BJ (cell line): ENCODE measurements at regions not wholly inside any gene's neighbourhood (a gene's known extent, or its start where the extent isn't known, plus 50 kb on each side); places are given as distances from the start of the nearest gene placed in this dataset.
"Not testable (repeated sequence)": the region's sequence is repeated elsewhere in the genome, so short reads cannot be mapped to it uniquely, and the experiment has no call there.

Source experiments
- CTCF ChIA-PET: fragments of 350-600 bp; formaldehyde crosslinking; extraction: SDS; loops from one replicate; lab custom pipeline; 2021; ENCODE audit warnings: antibody characterized with exemption, inconsistent platforms; lab: Yijun Ruan, JAX
- POLR2A ChIA-PET: fragments of 300-600 bp; sonication (Branson Sonifier 250); formaldehyde crosslinking; extraction: SDS; loops from one replicate; lab custom pipeline; 2021; ENCODE audit warnings: antibody characterized with exemption; lab: Charles Lee
- DNase-seq: peaks from one replicate; pipeline ENCODE4 v3.0.0-alpha.2; 2011; ENCODE audit warnings: low read depth
- H3K27me3 ChIP-seq: 2 replicates; pipeline ENCODE4 v1.6.0; 2011; ENCODE audit warnings: low read length; ENCODE audit not compliant: control insufficient read depth, insufficient read depth
- H3K36me3 ChIP-seq: 2 replicates; pipeline ENCODE4 v1.5.1; 2011; ENCODE audit warnings: low read length; ENCODE audit not compliant: control insufficient read depth, insufficient read depth
- H3K4me3 ChIP-seq: 2 replicates; pipeline ENCODE4 v1.5.1; 2011; ENCODE audit warnings: low read depth, mild to moderate bottlenecking, control low read depth, low read length
- CTCF ChIP-seq: IDR thresholded peaks from 2 replicates; pipeline ENCODE4 v1.5.1; 2011; ENCODE audit warnings: low read depth, mild to moderate bottlenecking, control low read depth, inconsistent platforms, low read length, moderate library complexity; ENCODE audit not compliant: insufficient read depth

- TF ChIP-seq CTCF, result no peak
- Histone ChIP-seq H3K4me3 (no peak overlapping the region), H3K36me3 (no peaks in the 10 kb centered on the region), H3K27me3 (no peaks in the 10 kb centered on the region)
- no peak for DNase-seq
- ChIA-PET CTCF (interaction anchor here (0.6 kb wide), 1 partner anchor 81 kb away, joined by 3 read pairs; no protein-coding TSS in a partner anchor), POLR2A (no interaction called here)
Observed at GRCh38 chr12:43238281-43238680, 313.7 kb downstream of the ADAMTS20 start.

GRCh38 chr12:43237238-43237879 lies 314.6 kb downstream of the ADAMTS20 start:
- CTCF ChIA-PET, result no interaction called here
- TF ChIP-seq CTCF, result no peak
- no peak overlapping the region for H3K4me3 ChIP-seq
- no peaks in the 10 kb centered on the region for H3K27me3 ChIP-seq
- DNase-seq, result no peak
- H3K36me3 ChIP-seq, result no peaks in the 10 kb centered on the region
- POLR2A ChIA-PET, result no interaction called here

GRCh38 chr12:43235721-43236120 lies 316.3 kb downstream of the ADAMTS20 start:
- H3K4me3 ChIP-seq, result no peak overlapping the region
- DNase-seq, result no peak
- no peaks in the 10 kb centered on the region for H3K36me3 ChIP-seq
- ChIA-PET POLR2A (no interaction called here), CTCF (interaction anchor here (1.1 kb wide), 1 partner anchor 11 kb away, joined by 4 read pairs; no protein-coding TSS in a partner anchor)
- no peak for TF ChIP-seq CTCF
- H3K27me3 ChIP-seq, result no peaks in the 10 kb centered on the region

- Histone ChIP-seq H3K36me3 (no peaks in the 10 kb centered on the region), H3K4me3 (no peak overlapping the region), H3K27me3 (no peaks in the 10 kb centered on the region)
- no peak for DNase-seq
- TF ChIP-seq CTCF, result no peak
- POLR2A ChIA-PET, result no interaction called here
- CTCF ChIA-PET, result no interaction called here
Observed at GRCh38 chr12:43233861-43234260, 318.1 kb downstream of the ADAMTS20 start.

GRCh38 chr12:43226151-43226550 lies 325.9 kb downstream of the ADAMTS20 start:
- CTCF ChIA-PET, result no interaction called here
- H3K4me3 ChIP-seq, result no peak overlapping the region
- DNase-seq, result no peak
- no peaks in the 10 kb centered on the region for H3K36me3 ChIP-seq
- no peak for TF ChIP-seq CTCF
- POLR2A ChIA-PET, result no interaction called here
- no peaks in the 10 kb centered on the region for H3K27me3 ChIP-seq

GRCh38 chr12:43224190-43224805 lies 327.7 kb downstream of the ADAMTS20 start:
- CTCF ChIA-PET, result interaction anchor here (0.9 to 1.4 kb wide), 2 partner anchors 11 to 12 kb away, joined by 3 to 4 read pairs; no protein-coding TSS in a partner anchor
- H3K27me3 ChIP-seq, DNase-seq, H3K36me3 ChIP-seq, POLR2A ChIA-PET, H3K4me3 ChIP-seq: not testable (repeated sequence)
